ENCODE measurements at regions not wholly inside any gene's neighbourhood (a gene's known extent, or its start where the extent isn't known, plus 50 kb on each side); places are given as distances from the start of the nearest gene placed in this dataset.
A peak's percentile ranks its signal among the peaks of the same experiment; 100 is the strongest.
"Not testable (repeated sequence)": the region's sequence is repeated elsewhere in the genome, so short reads cannot be mapped to it uniquely, and the experiment has no call there.

DNA sequence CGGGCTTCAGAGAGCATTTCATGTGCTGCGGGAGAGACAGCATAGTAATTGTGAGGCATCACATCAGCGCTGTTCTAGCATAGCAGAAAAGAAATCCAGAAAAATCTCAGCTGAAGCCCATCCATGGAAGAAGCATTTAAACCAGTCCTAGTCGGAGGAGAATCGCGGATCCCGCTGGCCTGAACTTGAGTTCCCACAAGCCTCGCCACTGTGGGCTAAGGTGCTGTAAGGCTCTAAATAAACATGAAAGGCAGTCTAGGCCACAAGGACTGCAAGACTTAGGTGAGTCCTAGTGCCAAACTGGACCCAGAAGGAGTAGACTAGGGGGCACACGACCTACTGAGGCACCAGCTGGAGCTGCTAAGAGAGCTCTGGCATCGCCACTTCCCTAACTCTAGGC is 1225.3 kb upstream of the CHAC2 start:
- no peak for DNase-seq (ENCODE audit: low read depth)

- peak; percentile 8 for DNase-seq (ENCODE audit: low read depth)
Observed at GRCh38 chr2:52539026-52539970, 1228.3 kb upstream of the CHAC2 start.

DNA sequence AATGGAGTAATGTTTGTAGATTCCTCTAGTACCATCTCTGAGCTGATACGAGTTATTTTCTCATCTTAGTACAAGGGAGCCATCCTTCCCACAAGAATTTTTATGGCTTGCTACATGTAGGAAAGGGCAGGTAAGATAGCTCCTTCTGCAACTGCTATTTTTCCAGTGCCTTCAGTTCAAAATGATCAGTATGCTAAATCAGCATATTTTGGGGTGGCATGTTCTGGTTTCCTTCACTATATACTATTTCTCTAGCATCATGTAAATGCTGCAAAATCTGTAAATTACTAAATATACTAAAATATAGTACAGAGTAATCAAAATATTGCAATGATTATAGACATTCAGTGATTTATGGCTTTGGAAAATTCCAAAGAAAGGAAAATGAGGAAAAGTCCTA is 1230.0 kb upstream of the CHAC2 start:
- DNase-seq (ENCODE audit: low read depth): no peak

GRCh38 chr2:52536929-52537460 is 1230.6 kb upstream of the CHAC2 start:
- no peak for DNase-seq (ENCODE audit: low read depth)

- no peak for DNase-seq (ENCODE audit: low read depth)
Observed at GRCh38 chr2:52532956-52533355, 1234.6 kb upstream of the CHAC2 start.

DNA sequence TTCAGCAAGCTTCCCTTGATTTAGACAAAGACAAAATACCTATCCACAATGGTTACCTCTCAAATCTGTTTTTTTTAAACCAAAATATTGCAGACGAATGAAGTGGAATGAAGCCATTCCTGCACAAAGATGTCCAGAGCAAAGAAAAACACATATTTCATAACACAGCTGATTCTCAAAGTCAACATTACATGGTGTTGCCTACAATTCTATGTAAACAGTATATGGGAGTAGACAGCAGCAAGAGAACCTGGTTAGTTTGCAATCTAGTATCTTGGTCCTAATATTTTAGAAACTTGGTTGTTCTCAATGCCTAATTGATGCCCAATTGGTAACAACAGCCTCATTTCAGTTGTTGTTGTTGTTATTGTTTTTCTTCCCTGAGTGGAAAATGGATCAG is 1240.9 kb upstream of the CHAC2 start:
- no peak for DNase-seq (ENCODE audit: low read depth)

DNA sequence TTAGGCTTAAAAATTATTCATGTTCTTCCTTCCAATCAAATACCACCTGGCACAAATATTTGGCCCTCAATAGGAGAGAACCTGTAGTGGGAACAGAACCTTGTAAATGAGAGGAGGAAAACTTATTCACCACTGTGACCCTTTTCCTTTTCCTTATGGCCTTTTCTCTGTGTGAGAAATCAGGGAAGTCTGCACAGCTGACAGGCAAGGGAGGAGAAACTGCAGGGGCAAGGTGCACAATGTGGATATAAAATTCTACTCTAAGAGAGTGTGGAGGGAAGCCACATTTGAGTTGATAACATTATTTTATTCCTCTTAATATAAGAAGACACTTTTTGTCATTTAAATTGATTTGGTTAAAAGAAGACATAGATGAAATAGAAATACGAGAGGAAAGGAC is 1247.0 kb upstream of the CHAC2 start:
- no peak for DNase-seq (ENCODE audit: low read depth)

- peak; percentile 1 for DNase-seq (ENCODE audit: low read depth)
Observed at GRCh38 chr2:52518678-52519077, 1248.9 kb upstream of the CHAC2 start.

DNA sequence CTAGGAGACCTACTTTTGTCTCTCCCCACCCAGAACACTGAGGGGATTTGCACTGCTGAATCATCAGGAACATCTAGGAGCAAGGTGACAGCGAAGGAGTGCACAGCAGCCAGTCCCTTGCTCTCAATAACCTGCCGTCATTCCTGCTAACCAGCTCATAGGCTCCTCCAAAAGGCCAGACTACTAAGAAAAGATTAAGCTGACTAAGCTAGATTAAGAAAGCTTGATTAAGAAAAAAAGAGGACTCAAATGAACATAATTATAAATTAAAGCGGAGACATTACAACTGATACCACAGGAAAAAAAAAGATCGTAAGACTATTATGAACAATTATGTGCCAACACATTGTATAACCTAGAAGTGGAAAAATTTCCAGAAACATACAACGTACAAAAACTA is 1254.8 kb upstream of the CHAC2 start:
- DNase-seq (ENCODE audit: low read depth): no peak

GRCh38 chr2:52510432-52510831 is 1257.2 kb upstream of the CHAC2 start:
- DNase-seq (ENCODE audit: low read depth): no peak

GRCh38 chr2:52502476-52502860 is 1265.1 kb upstream of the CHAC2 start:
- no peak for DNase-seq (ENCODE audit: low read depth)

GRCh38 chr2:52501715-52502475 is 1265.7 kb upstream of the CHAC2 start:
- no peak for DNase-seq (ENCODE audit: low read depth)

DNA sequence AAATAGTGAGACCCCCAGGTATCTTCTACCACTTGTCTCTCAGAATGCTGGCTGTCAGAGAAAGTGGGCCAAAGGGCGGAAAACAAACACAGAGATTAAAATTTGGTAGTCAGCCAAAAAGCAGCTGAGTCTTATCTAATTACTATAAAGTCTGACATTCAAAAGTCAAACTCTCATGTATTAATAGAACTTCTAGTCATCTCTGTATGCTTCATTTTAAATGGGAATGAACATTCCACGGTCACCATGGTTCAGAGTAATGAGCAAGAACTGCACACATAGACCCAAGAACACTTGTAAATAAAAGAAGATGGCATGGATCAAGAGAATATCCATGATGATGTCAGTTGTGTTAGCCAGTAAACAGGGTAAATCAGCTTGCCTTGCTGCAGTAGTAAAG is 1267.0 kb upstream of the CHAC2 start:
- DNase-seq (ENCODE audit: low read depth): no peak

GRCh38 chr2:52498077-52498750 is 1269.4 kb upstream of the CHAC2 start:
- no peak for DNase-seq (ENCODE audit: low read depth)

- DNase-seq (ENCODE audit: low read depth): no peak
Observed at GRCh38 chr2:52495816-52496215, 1271.8 kb upstream of the CHAC2 start.

GRCh38 chr2:52477166-52477565 is 1290.4 kb upstream of the CHAC2 start:
- no peak for DNase-seq (ENCODE audit: low read depth)

GRCh38 chr2:52475590-52475989 is 1292.0 kb upstream of the CHAC2 start:
- no peak for DNase-seq (ENCODE audit: low read depth)

GRCh38 chr2:52474091-52474490 is 1293.5 kb upstream of the CHAC2 start:
- DNase-seq (ENCODE audit: low read depth): no peak

DNA sequence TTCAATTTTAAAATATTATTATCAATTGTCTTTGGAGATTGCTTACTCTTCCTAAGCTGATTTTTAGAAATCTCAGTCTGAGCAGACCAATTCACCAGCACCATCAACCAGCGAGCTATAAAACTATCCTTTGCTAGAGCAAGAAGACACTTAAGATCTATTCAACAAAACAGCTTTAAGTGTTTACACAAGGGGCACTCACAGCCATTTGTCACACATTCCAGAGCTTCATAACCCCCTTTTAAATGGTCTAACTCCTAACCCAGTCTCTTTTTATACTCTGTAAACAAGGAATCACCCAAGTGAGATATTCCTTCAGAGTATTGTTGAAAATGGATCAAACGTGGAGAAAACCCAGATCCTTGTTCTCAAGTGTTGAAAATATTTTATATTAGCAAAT is 1294.1 kb upstream of the CHAC2 start:
- no peak for DNase-seq (ENCODE audit: low read depth)

- DNase-seq (ENCODE audit: low read depth): not testable (repeated sequence)
Observed at GRCh38 chr2:52470457-52470856, 1297.1 kb upstream of the CHAC2 start.

- DNase-seq (ENCODE audit: low read depth): no peak
Observed at GRCh38 chr2:52467189-52467588, 1300.4 kb upstream of the CHAC2 start.

- DNase-seq (ENCODE audit: low read depth): no peak
Observed at GRCh38 chr2:52465287-52465686, 1302.3 kb upstream of the CHAC2 start.

Data from ELR (cell line).